ENCODE measurements at regions not wholly inside any gene's neighbourhood (a gene's known extent, or its start where the extent isn't known, plus 50 kb on each side); places are given as distances from the start of the nearest gene placed in this dataset.

GRCh38 chr17:36727052-36727451, 125.7 kb downstream of the MRM1 start:
- no peak for DNase-seq
- H3K27me3 ChIP-seq: peaks cover 8% of the 10 kb centered on the region
- intact Hi-C loops (cut with DNase I): no loop called here
- WGBS, 2 donors: 84 to 88% methylated on average over 7 of the region's 8 CpGs
- H3K4me3 ChIP-seq (replicated peaks in 1 of 3): no peak overlapping the region
- TF ChIP-seq CTCF (IDR thresholded peaks at IDR 0.05) (no peak), POLR2A (IDR thresholded peaks at IDR 0.05) (no peak)
- H3K9me3 ChIP-seq: no peaks in the 10 kb centered on the region
- H3K4me1 ChIP-seq: peaks cover 5% of the 10 kb centered on the region in 2 donors
- H3K27ac ChIP-seq: no peak overlapping the region
- H3K36me3 ChIP-seq: no peaks in the 10 kb centered on the region

DNA sequence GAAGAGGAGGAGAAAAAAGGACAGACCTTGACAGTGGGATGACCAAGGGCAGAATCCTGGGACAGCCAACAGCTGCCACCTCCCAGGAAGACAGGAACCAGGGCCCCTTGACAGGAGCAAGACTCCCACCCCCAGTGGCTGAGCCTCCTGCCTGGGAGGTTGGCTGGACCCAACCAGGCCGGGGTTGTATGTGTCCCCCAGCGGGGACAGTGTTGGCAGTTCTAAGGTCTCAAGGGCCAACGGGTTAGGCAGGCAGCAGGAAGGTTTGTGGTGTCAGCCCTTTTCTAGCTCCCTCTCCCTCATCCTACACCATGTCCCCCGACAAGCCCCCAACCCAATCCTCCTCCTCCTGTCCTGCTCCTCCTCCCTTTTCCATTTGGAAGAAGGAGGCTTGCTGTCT, 126.2 kb downstream of the MRM1 start:
- intact Hi-C loops (cut with DNase I): no loop called here
- no peak for DNase-seq
- peaks cover 2% of the 10 kb centered on the region in 2 donors for H3K4me1 ChIP-seq
- H3K36me3 ChIP-seq: no peaks in the 10 kb centered on the region
- 40 to 50% methylated on average over 3 to 4 of the region's 4 CpGs for WGBS, 2 donors
- H3K9me3 ChIP-seq: no peaks in the 10 kb centered on the region
- no peak overlapping the region for H3K27ac ChIP-seq
- peaks cover 8% of the 10 kb centered on the region for H3K27me3 ChIP-seq
- TF ChIP-seq POLR2A (IDR thresholded peaks at IDR 0.05): no peak
- no peak for TF ChIP-seq CTCF (IDR thresholded peaks at IDR 0.05)
- H3K4me3 ChIP-seq (replicated peaks in 1 of 3): no peak overlapping the region

DNA sequence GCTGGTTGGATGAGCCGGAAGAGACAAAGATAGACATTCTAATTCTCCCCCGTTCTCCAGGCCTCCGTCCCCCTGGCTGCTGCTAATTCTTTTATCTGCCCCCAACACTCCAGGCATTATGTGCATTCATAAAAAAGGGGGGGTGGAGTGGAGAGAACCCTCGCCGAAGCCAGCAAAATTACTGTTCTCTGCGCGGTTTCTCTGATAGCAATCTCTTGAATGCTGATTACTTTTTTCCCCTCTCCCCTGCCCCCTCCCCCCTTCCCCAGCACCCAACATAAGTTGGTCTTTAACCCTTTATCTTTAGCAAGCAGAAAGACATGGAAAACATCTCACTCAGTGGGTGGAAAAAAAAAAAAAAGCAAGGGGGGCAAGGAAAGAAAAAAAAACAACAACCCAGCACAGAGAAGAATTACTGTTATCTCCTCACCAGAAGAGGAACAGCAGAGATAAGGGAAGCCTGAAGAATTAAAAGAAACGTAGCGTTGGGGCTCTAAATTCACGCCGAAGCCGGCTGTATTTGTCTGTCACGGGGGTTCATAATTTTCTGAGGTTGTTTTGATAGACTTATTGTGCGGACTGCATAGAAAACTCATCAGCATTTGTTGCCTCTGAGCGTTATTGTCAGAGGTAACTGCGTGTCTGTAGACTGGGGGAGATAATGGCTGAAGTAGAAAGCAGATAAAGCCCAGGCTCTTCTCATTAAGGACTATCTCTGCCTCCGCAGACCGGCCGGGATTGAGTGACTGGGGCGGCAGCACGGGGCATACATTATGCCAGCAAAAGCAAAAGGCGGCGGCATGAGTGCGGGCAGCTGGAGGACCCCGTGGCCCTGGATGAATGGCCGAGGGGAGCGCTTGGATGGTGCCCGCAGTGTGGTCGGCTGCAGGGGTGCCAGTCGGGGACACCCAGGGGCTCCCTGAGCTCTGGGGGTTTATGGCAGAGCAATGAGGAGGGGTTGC, 126.9 kb downstream of the MRM1 start:
- 24 to 31% methylated on average over 23 to 30 of the region's 30 CpGs for WGBS, 2 donors
- Histone ChIP-seq H3K27me3 (peaks cover 8% of the 10 kb centered on the region), H3K27ac (no peak overlapping the region), H3K9me3 (no peaks in the 10 kb centered on the region), H3K36me3 (no peaks in the 10 kb centered on the region), H3K4me3 (replicated peaks in 1 of 3) (no peak overlapping the region), H3K4me1 (no peaks in the 10 kb centered on the region)
- intact Hi-C loops (cut with DNase I): no loop called here
- no peak for DNase-seq
- TF ChIP-seq CTCF (IDR thresholded peaks at IDR 0.05) (no peak), POLR2A (IDR thresholded peaks at IDR 0.05) (no peak)

- Histone ChIP-seq H3K27ac (no peak overlapping the region), H3K9me3 (no peaks in the 10 kb centered on the region), H3K4me3 (replicated peaks in 1 of 3) (no peak overlapping the region), H3K27me3 (peaks cover 8% of the 10 kb centered on the region), H3K4me1 (no peaks in the 10 kb centered on the region), H3K36me3 (no peaks in the 10 kb centered on the region)
- no peak for TF ChIP-seq POLR2A (IDR thresholded peaks at IDR 0.05)
- no peak for TF ChIP-seq CTCF (IDR thresholded peaks at IDR 0.05)
- intact Hi-C loops (cut with DNase I): no loop called here
- no peak for DNase-seq
- 59 to 63% methylated on average over 9 of the region's 9 CpGs for WGBS, 2 donors
These were observed 128.9 kb downstream of the MRM1 start for GRCh38 chr17:36730095-36730808.

Measured in thyroid gland (tissue), 4 donors.